PC-9 (cell line): ENCODE measurements at regions not wholly inside any gene's neighbourhood (a gene's known extent, or its start where the extent isn't known, plus 50 kb on each side); places are given as distances from the start of the nearest gene placed in this dataset.

ENCODE experiments used
- CTCF ChIP-seq: fragments of 200-600 bp; sonication (generic); conservative IDR thresholded peaks from 2 replicates; pipeline ENCODE4 v1.6.1; 2017; ENCODE audit warnings: mixed run types, antibody characterized with exemption, mild to moderate bottlenecking, moderate library complexity
- EZH2 ChIP-seq: fragments of 200-600 bp; sonication (generic); IDR thresholded peaks from 2 replicates; pipeline ENCODE4 v1.8.0; 2017; ENCODE audit warnings: antibody characterized with exemption, low read depth

- TF ChIP-seq CTCF (no peak), EZH2 (no peak)
These were observed 79.1 kb upstream of the SSTR1 start for GRCh38 chr14:38128640-38129039.
